Keratinocyte (primary cell): ENCODE measurements at regions not wholly inside any gene's neighbourhood (a gene's known extent, or its start where the extent isn't known, plus 50 kb on each side); places are given as distances from the start of the nearest gene placed in this dataset.

Experiments used
- DNase-seq: peaks from one replicate; pipeline ENCODE4 v3.0.0-alpha.2; 2011; ENCODE audit warnings: low read depth, missing footprints, low spot score
- FAIRE-seq: peaks from 2 replicates; lab custom pipeline; 2011; peaks lifted over from hg19 to GRCh38; lab: Jason Lieb, UNC
- H2AFZ ChIP-seq: 2 replicates; pipeline ENCODE4 v1.6.0; 2012; ENCODE audit warnings: low read length, control low read depth, inconsistent platforms; ENCODE audit not compliant: control insufficient read depth
- H3K27ac ChIP-seq: 2 replicates; pipeline ENCODE4 v1.5.1; 2011; ENCODE audit warnings: low read length; ENCODE audit not compliant: control insufficient read depth, insufficient read depth
- H3K27me3 ChIP-seq: 3 replicates; pipeline ENCODE4 v1.6.0; 2011; ENCODE audit warnings: low read length; ENCODE audit not compliant: control insufficient read depth, insufficient read depth; ENCODE audit errors: extremely low read depth
- H3K36me3 ChIP-seq, 2 experiments: 2 replicates in 1 of 2; 3 replicates in 1 of 2; pipeline ENCODE4 v1.5.1; 2011; ENCODE audit warnings: low read length in 2 of 2, mild to moderate bottlenecking in 1 of 2; ENCODE audit not compliant: control insufficient read depth in 2 of 2, insufficient read depth in 2 of 2; ENCODE audit errors: extremely low read depth in 1 of 2
- H3K4me1 ChIP-seq: 3 replicates; pipeline ENCODE4 v1.5.1; 2011; ENCODE audit warnings: low read length; ENCODE audit not compliant: control insufficient read depth, insufficient read depth; ENCODE audit errors: extremely low read depth
- H3K4me2 ChIP-seq: 3 replicates; pipeline ENCODE4 v1.6.0; 2011; ENCODE audit warnings: low read depth, low read length; ENCODE audit not compliant: control insufficient read depth, insufficient read depth; ENCODE audit errors: extremely low read depth
- H3K4me3 ChIP-seq, 3 experiments: fragments of 200-600 bp in 1 of 3; sonication (generic) in 1 of 3; 2 replicates in 2 of 3; 3 replicates in 1 of 3; pipeline ENCODE4 v1.5.1; 2011 to 2016; ENCODE audit warnings: low read length in 3 of 3, mild to moderate bottlenecking in 3 of 3, control low read depth in 2 of 3, inconsistent platforms in 1 of 3, low read depth in 1 of 3, mixed read lengths in 1 of 3, mixed run types in 1 of 3, moderate library complexity in 1 of 3; ENCODE audit not compliant: control insufficient read depth in 2 of 3, insufficient read depth in 2 of 3; ENCODE audit errors: extremely low read depth in 1 of 3
- H3K79me2 ChIP-seq: 2 replicates; pipeline ENCODE4 v1.6.0; 2012; ENCODE audit warnings: low read length; ENCODE audit not compliant: control insufficient read depth, insufficient read depth
- H3K9ac ChIP-seq: 3 replicates; pipeline ENCODE4 v1.6.0; 2011; ENCODE audit warnings: low read length; ENCODE audit not compliant: control insufficient read depth, insufficient read depth; ENCODE audit errors: extremely low read depth
- H3K9me1 ChIP-seq: 3 replicates; pipeline ENCODE4 v1.6.0; 2011; ENCODE audit warnings: low read length; ENCODE audit not compliant: control insufficient read depth, insufficient read depth; ENCODE audit errors: extremely low read depth
- H3K9me3 ChIP-seq: 2 replicates; pipeline ENCODE4 v1.5.1; 2012; ENCODE audit warnings: low read depth, low read length; ENCODE audit not compliant: control insufficient read depth
- H4K20me1 ChIP-seq: 3 replicates; pipeline ENCODE4 v1.6.0; 2011; ENCODE audit warnings: low read length; ENCODE audit not compliant: control insufficient read depth, insufficient read depth; ENCODE audit errors: extremely low read depth
- CTCF ChIP-seq, 3 experiments: IDR thresholded peaks in 1 of 3; conservative IDR thresholded peaks in 1 of 3; optimal IDR thresholded peaks in 1 of 3; 2 replicates in 2 of 3; 3 replicates in 1 of 3; pipeline versions ENCODE3 to v1.5.1; 2011; ENCODE audit warnings: low read length in 3 of 3, mild to moderate bottlenecking in 3 of 3, moderate library complexity in 2 of 3, control low read depth in 1 of 3, inconsistent platforms in 1 of 3; ENCODE audit not compliant: insufficient read depth in 2 of 3; ENCODE audit errors: extremely low read depth in 1 of 3
- EZH2 ChIP-seq: IDR thresholded peaks from one replicate; pipeline ENCODE4 v1.6.1; 2012; ENCODE audit warnings: inconsistent platforms, mild to moderate bottlenecking, low read length, moderate library complexity
- dilution Hi-C: fragments of 300-500 bp; cut with MboI; formaldehyde crosslinking; loops from one replicate; pipeline ENCODE4 v1.7.0; 2020; ENCODE audit warnings: low sequenced_read_pairs; ENCODE audit not compliant: extremely low pct_ligation_motif_present

GRCh38 chr9:82320566-82320965, 332.0 kb downstream of the SPATA31D1 start:
- no peak for TF ChIP-seq EZH2
- no peak for TF ChIP-seq CTCF (optimal IDR thresholded peaks at IDR 0.05 in 1 of 3, IDR thresholded peaks at IDR 0.05 in 1 of 3, conservative IDR thresholded peaks at IDR 0.05 in 1 of 3; ENCODE audit: extremely low read depth in 1 of 3, insufficient read depth in 2 of 3, low read length in 3 of 3)

GRCh38 chr9:82325907-82326306, 337.3 kb downstream of the SPATA31D1 start:
- Histone ChIP-seq H3K9ac (no peak overlapping the region), H3K79me2 (no peaks in the 10 kb centered on the region), H3K4me1 (no peaks in the 10 kb centered on the region), H3K27ac (no peak overlapping the region), H3K9me3 (no peaks in the 10 kb centered on the region), H3K9me1 (no peaks in the 10 kb centered on the region), H3K4me3 (no peak overlapping the region), H3K4me2 (no peak overlapping the region), H4K20me1 (no peaks in the 10 kb centered on the region), H2AFZ (no peak overlapping the region), H3K36me3 (no peaks in the 10 kb centered on the region), H3K27me3 (no peaks in the 10 kb centered on the region)
- dilution Hi-C loops = no loop called here
- TF ChIP-seq EZH2 (no peak), CTCF (optimal IDR thresholded peaks at IDR 0.05 in 1 of 3, IDR thresholded peaks at IDR 0.05 in 1 of 3, conservative IDR thresholded peaks at IDR 0.05 in 1 of 3; ENCODE audit: extremely low read depth in 1 of 3, insufficient read depth in 2 of 3, low read length in 3 of 3) (no peak)
- DNase-seq (no peak), FAIRE-seq (no peak)

More at GRCh38 chr9:82320566-82320965, 332.0 kb downstream of the SPATA31D1 start:
- DNase-seq (no peak), FAIRE-seq (no peak)
- Histone ChIP-seq H3K9ac (no peak overlapping the region), H3K4me3 (no peak overlapping the region), H3K9me3 (no peaks in the 10 kb centered on the region), H3K36me3 (no peaks in the 10 kb centered on the region), H2AFZ (no peak overlapping the region), H3K4me1 (no peaks in the 10 kb centered on the region), H3K79me2 (no peaks in the 10 kb centered on the region), H3K9me1 (no peaks in the 10 kb centered on the region), H3K27me3 (peaks cover 3% of the 10 kb centered on the region), H3K27ac (no peak overlapping the region), H4K20me1 (no peaks in the 10 kb centered on the region), H3K4me2 (no peak overlapping the region)
- dilution Hi-C loops = no loop called here
